HL-60/S4 (cell line): ENCODE measurements at regions not wholly inside any gene's neighbourhood (a gene's known extent, or its start where the extent isn't known, plus 50 kb on each side); places are given as distances from the start of the nearest gene placed in this dataset.
"Not testable (repeated sequence)": the region's sequence is repeated elsewhere in the genome, so short reads cannot be mapped to it uniquely, and the experiment has no call there.

Experiments
- in situ Hi-C: fragments of 300-500 bp; cut with MboI; formaldehyde crosslinking; loops from 2 replicates; pipeline ENCODE4 v1.14.3; 2022; ENCODE audit warnings: low sequenced_read_pairs

- in situ Hi-C loops = not testable (repeated sequence)
Measured at GRCh38 chr11:4315292-4315691, 52.9 kb downstream of the OR52B4 start.

- in situ Hi-C loops = not testable (repeated sequence)
Measured at GRCh38 chr11:4277225-4277624, 91.0 kb downstream of the OR52B4 start.

DNA sequence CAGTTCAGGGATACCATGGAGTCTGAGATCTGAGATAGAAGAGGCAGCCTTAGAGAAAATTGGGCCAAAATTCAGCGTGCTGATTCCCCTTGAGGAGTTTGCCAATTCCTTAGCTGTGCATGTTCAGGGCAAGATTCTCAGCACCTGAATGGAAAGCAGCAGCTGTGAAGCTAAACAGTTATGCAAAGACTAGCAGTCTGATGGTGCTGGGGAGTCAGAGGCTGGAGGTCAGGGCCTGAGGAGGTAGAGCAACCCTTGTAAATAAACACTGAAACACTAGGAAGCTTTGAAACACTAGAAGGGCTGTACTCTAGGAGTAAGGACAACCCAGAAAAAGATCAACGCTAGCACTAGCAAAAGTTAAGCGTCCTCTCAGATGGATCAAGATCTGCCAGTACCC lies 117.1 kb downstream of the OR52B4 start:
- in situ Hi-C loops = not testable (repeated sequence)

GRCh38 chr11:4249475-4249874 lies 118.7 kb downstream of the OR52B4 start:
- in situ Hi-C loops = not testable (repeated sequence)

- in situ Hi-C loops = not testable (repeated sequence)
Measured at GRCh38 chr11:4237771-4238170, 130.4 kb downstream of the OR52B4 start.

DNA sequence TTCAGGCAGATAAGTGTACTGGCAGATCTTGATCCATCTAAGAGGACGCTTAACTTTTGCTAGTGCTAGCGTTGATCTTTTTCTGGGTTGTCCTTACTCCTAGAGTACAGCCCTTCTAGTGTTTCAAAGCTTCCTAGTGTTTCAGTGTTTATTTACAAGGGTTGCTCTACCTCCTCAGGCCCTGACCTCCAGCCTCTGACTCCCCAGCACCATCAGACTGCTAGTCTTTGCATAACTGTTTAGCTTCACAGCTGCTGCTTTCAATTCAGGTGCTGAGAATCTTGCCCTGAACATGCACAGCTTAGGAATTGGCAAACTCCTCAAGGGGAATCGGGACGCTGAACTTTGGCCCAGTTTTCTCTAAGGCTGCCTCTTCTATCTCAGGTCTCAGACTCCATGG lies 124.3 kb downstream of the RRM1 start:
- in situ Hi-C loops = not testable (repeated sequence)

- in situ Hi-C loops = no loop called here
Measured at GRCh38 chr11:4213746-4214145, 119.1 kb downstream of the RRM1 start.

- in situ Hi-C loops = no loop called here
Measured at GRCh38 chr11:4211991-4212390, 117.4 kb downstream of the RRM1 start.

- in situ Hi-C loops = no loop called here
Measured at GRCh38 chr11:4203603-4204360, 109.2 kb downstream of the RRM1 start.

- in situ Hi-C loops = no loop called here
Measured at GRCh38 chr11:4202749-4203148, 108.2 kb downstream of the RRM1 start.

DNA sequence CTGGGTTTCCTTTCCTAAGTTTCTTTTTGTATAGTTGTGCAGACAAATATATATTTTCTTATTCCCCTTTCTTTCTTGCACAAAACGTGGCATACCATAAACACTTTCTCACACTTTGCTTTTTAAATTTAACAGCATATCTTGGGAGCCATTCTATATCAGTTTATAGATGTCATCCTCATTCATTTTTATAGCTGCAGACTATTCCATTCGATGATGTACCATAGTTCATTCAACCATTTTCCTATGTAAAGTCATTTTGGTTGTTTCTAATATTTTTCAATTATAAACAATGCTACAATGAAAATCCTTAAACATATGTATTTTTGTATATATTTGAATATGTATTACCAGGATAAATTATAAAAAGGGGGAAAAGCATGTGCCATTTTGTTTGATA lies 102.5 kb downstream of the RRM1 start:
- in situ Hi-C loops = loop anchor here (25.0 kb wide), 1 partner anchor 815 kb away; no protein-coding TSS in a partner anchor

DNA sequence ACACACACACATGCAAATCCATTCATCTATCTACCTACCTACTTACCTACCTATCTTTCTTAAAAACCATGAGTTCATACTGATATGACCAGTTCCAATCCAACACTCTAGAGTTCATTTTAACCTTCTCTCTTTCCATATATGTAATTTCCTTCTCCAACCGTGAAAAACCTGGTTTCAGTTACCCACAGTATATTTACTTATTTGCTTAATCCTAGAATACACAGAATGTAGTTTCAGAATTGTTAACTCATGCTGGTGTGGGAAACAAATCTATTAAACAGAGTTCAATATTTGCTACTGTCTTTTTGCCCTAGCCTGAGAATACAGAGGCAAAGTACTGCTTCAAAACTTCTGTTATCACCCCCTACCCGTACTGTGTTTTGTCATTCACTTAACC lies 101.3 kb downstream of the RRM1 start:
- in situ Hi-C loops = loop anchor here (25.0 kb wide), 1 partner anchor 816 kb away; no protein-coding TSS in a partner anchor

GRCh38 chr11:4194889-4195288 lies 100.3 kb downstream of the RRM1 start:
- in situ Hi-C loops = loop anchor here (25.0 kb wide), 1 partner anchor 817 kb away; no protein-coding TSS in a partner anchor

GRCh38 chr11:4191031-4191571 lies 96.5 kb downstream of the RRM1 start:
- in situ Hi-C loops = loop anchor here (25.0 kb wide), 1 partner anchor 821 kb away; no protein-coding TSS in a partner anchor

DNA sequence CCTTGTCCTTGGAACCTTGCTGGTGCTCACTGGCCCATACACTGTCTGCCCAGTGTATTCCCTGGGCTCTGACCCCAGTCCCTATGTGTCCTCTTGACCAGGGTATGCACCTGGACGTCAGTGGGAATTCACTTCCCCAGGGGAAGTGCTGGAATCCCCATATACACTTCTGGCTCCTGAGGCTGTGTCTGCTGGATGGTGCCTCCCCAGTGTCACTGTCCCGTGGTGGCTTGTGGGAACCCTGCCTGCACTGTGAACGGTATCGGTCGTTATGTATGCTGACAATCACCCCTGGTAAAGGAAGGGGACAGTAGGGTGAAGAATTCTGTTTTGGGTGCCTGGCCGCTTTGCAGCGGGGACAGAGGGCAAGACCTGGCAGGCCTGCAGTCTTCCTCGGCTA lies 95.9 kb downstream of the RRM1 start:
- in situ Hi-C loops = loop anchor here (25.0 kb wide), 1 partner anchor 822 kb away; no protein-coding TSS in a partner anchor

- in situ Hi-C loops = loop anchor here (25.0 kb wide), 1 partner anchor 822 kb away; no protein-coding TSS in a partner anchor
Measured at GRCh38 chr11:4190098-4190497, 95.5 kb downstream of the RRM1 start.
